GM21515 (cell line): ENCODE measurements at regions not wholly inside any gene's neighbourhood (a gene's known extent, or its start where the extent isn't known, plus 50 kb on each side); places are given as distances from the start of the nearest gene placed in this dataset.
"Not testable (repeated sequence)": the region's sequence is repeated elsewhere in the genome, so short reads cannot be mapped to it uniquely, and the experiment has no call there.

Experiments
- ATAC-seq: cut with Tn5 transposase; IDR thresholded peaks from one replicate; pipeline ENCODE4 v1.9.1; 2021; ENCODE audit not compliant: unreplicated experiment

GRCh38 chr2:143891879-143892308 is 628.0 kb downstream of the ZEB2 start:
- ATAC-seq = no peak

- ATAC-seq = no peak
These were observed 629.1 kb downstream of the ZEB2 start for GRCh38 chr2:143890798-143891197.

GRCh38 chr2:143889216-143889615 is 630.7 kb downstream of the ZEB2 start:
- ATAC-seq = no peak

GRCh38 chr2:143885461-143885860 is 634.5 kb downstream of the ZEB2 start:
- ATAC-seq = no peak

GRCh38 chr2:143881246-143881645 is 638.7 kb downstream of the ZEB2 start:
- no peak for ATAC-seq

GRCh38 chr2:143877876-143878530 is 641.9 kb downstream of the ZEB2 start:
- no peak for ATAC-seq

- no peak for ATAC-seq
These were observed 642.9 kb downstream of the ZEB2 start for GRCh38 chr2:143877056-143877455.

- no peak for ATAC-seq
These were observed 644.4 kb downstream of the ZEB2 start for GRCh38 chr2:143875295-143876233.

- no peak for ATAC-seq
These were observed 646.0 kb downstream of the ZEB2 start for GRCh38 chr2:143873886-143874285.

- no peak for ATAC-seq
These were observed 649.2 kb downstream of the ZEB2 start for GRCh38 chr2:143870696-143871095.

GRCh38 chr2:143856978-143857377 is 662.9 kb downstream of the ZEB2 start:
- ATAC-seq = no peak

- ATAC-seq = no peak
These were observed 667.2 kb downstream of the ZEB2 start for GRCh38 chr2:143852759-143853158.

- no peak for ATAC-seq
These were observed 669.8 kb downstream of the ZEB2 start for GRCh38 chr2:143850084-143850483.

GRCh38 chr2:143847257-143847656 is 672.7 kb downstream of the ZEB2 start:
- ATAC-seq = no peak

GRCh38 chr2:143844986-143845385 is 674.9 kb downstream of the ZEB2 start:
- ATAC-seq = no peak

GRCh38 chr2:143843686-143844085 is 676.2 kb downstream of the ZEB2 start:
- no peak for ATAC-seq

- ATAC-seq = no peak
These were observed 677.1 kb downstream of the ZEB2 start for GRCh38 chr2:143842836-143843235.

- no peak for ATAC-seq
These were observed 678.0 kb downstream of the ZEB2 start for GRCh38 chr2:143841935-143842334.

- no peak for ATAC-seq
These were observed 679.3 kb downstream of the ZEB2 start for GRCh38 chr2:143840601-143841000.

- ATAC-seq = no peak
These were observed 679.7 kb downstream of the ZEB2 start for GRCh38 chr2:143840194-143840593.

GRCh38 chr2:143839456-143839855 is 680.5 kb downstream of the ZEB2 start:
- ATAC-seq = no peak

- ATAC-seq = not testable (repeated sequence)
These were observed 682.9 kb downstream of the ZEB2 start for GRCh38 chr2:143837055-143837454.
